ENCODE measurements at regions not wholly inside any gene's neighbourhood (a gene's known extent, or its start where the extent isn't known, plus 50 kb on each side); places are given as distances from the start of the nearest gene placed in this dataset.

- TF ChIP-seq ZNF462 (CRISPR knock-in tag; IDR thresholded peaks at IDR 0.05) (no peak), CTCF (conservative IDR thresholded peaks at IDR 0.05; ENCODE audit: low read depth in 2 of 2) (no peak), EZH2 (IDR thresholded peaks at IDR 0.05; ENCODE audit: low read depth, unreplicated experiment) (no peak), STAT1 (IDR thresholded peaks at IDR 0.05; ENCODE audit: unreplicated experiment) (no peak), JUNB (IDR thresholded peaks at IDR 0.05; ENCODE audit: unreplicated experiment) (no peak), POLR2AphosphoS5 (IDR thresholded peaks at IDR 0.05; ENCODE audit: low read depth) (no peak), ZNF331 (CRISPR knock-in tag; IDR thresholded peaks at IDR 0.05; ENCODE audit: low read depth) (no peak)
- TF ChIP-seq, protein P1, sequence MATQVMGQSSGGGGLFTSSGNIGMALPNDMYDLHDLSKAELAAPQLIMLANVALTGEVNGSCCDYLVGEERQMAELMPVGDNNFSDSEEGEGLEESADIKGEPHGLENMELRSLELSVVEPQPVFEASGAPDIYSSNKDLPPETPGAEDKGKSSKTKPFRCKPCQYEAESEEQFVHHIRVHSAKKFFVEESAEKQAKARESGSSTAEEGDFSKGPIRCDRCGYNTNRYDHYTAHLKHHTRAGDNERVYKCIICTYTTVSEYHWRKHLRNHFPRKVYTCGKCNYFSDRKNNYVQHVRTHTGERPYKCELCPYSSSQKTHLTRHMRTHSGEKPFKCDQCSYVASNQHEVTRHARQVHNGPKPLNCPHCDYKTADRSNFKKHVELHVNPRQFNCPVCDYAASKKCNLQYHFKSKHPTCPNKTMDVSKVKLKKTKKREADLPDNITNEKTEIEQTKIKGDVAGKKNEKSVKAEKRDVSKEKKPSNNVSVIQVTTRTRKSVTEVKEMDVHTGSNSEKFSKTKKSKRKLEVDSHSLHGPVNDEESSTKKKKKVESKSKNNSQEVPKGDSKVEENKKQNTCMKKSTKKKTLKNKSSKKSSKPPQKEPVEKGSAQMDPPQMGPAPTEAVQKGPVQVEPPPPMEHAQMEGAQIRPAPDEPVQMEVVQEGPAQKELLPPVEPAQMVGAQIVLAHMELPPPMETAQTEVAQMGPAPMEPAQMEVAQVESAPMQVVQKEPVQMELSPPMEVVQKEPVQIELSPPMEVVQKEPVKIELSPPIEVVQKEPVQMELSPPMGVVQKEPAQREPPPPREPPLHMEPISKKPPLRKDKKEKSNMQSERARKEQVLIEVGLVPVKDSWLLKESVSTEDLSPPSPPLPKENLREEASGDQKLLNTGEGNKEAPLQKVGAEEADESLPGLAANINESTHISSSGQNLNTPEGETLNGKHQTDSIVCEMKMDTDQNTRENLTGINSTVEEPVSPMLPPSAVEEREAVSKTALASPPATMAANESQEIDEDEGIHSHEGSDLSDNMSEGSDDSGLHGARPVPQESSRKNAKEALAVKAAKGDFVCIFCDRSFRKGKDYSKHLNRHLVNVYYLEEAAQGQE (IDR thresholded peaks at IDR 0.05; ENCODE audit: unreplicated experiment) = no peak
Measured at GRCh38 chr14:85445151-85445795, 84.7 kb upstream of the FLRT2 start (continued).

All from GM23338 (cell line).